Neural cell (in vitro differentiated cells): ENCODE measurements at regions not wholly inside any gene's neighbourhood (a gene's known extent, or its start where the extent isn't known, plus 50 kb on each side); places are given as distances from the start of the nearest gene placed in this dataset.

Experiments used
- EP300 ChIP-seq: fragments of 450-650 bp; conservative IDR thresholded peaks from 2 replicates; pipeline ENCODE4 v1.6.1; 2014; ENCODE audit warnings: antibody characterized with exemption, mild to moderate bottlenecking, moderate library complexity; ENCODE audit not compliant: poor library complexity, severe bottlenecking
- EZH2 ChIP-seq: fragments of 200-600, 300-800 bp; shearing (Covaris generic), sonication (generic); IDR thresholded peaks from 2 replicates; pipeline ENCODE4 v1.6.1; 2014; ENCODE audit warnings: antibody characterized with exemption, low read length, borderline replicate concordance, mild to moderate bottlenecking; ENCODE audit not compliant: insufficient read depth, poor library complexity, severe bottlenecking
- POLR2AphosphoS5 ChIP-seq: IDR thresholded peaks from 2 replicates; pipeline ENCODE4 v1.6.1; 2012
- RAD21 ChIP-seq: fragments of 450-650 bp; conservative IDR thresholded peaks from 2 replicates; pipeline ENCODE4 v1.6.1; 2014; ENCODE audit warnings: antibody characterized with exemption, mild to moderate bottlenecking, moderate library complexity
- TAF1 ChIP-seq: IDR thresholded peaks from 2 replicates; pipeline ENCODE4 v1.6.1; 2012; ENCODE audit warnings: low read depth
- TF ChIP-seq, protein P1 (sequence below): fragments of 450-650 bp; IDR thresholded peaks from 2 replicates; pipeline ENCODE4 v1.5.1; 2014; ENCODE audit warnings: antibody characterized with exemption, mild to moderate bottlenecking, moderate library complexity; ENCODE audit not compliant: poor library complexity, severe bottlenecking
- TF ChIP-seq, protein P2 (sequence below): IDR thresholded peaks from 2 replicates; pipeline ENCODE4 v1.6.1; 2012; ENCODE audit warnings: borderline replicate concordance

DNA sequence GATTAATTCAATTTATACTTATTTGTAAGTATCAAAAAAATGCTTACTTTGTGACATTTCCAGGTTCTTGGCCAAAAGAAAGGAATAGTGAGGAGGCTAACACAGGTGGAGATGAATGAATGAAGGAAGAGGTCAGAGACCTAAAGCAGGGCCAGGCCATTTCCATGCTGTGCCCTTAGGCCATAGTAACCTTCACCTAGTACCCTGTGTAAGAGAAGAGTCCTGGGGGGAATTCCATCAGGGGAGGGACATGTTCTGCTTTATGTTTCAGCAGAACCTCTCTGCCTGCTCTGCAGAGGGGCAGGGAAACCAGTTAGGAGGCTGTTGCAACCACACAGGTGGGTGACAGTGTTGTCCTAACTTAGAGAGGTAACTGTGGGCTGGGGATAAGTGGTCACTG lies 204.2 kb upstream of the CDH20 start:
- TF ChIP-seq, protein P1, sequence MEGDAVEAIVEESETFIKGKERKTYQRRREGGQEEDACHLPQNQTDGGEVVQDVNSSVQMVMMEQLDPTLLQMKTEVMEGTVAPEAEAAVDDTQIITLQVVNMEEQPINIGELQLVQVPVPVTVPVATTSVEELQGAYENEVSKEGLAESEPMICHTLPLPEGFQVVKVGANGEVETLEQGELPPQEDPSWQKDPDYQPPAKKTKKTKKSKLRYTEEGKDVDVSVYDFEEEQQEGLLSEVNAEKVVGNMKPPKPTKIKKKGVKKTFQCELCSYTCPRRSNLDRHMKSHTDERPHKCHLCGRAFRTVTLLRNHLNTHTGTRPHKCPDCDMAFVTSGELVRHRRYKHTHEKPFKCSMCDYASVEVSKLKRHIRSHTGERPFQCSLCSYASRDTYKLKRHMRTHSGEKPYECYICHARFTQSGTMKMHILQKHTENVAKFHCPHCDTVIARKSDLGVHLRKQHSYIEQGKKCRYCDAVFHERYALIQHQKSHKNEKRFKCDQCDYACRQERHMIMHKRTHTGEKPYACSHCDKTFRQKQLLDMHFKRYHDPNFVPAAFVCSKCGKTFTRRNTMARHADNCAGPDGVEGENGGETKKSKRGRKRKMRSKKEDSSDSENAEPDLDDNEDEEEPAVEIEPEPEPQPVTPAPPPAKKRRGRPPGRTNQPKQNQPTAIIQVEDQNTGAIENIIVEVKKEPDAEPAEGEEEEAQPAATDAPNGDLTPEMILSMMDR: no peak
- TF ChIP-seq POLR2AphosphoS5: no peak
- TF ChIP-seq TAF1: no peak
- TF ChIP-seq EP300: no peak
- TF ChIP-seq, protein P2, sequence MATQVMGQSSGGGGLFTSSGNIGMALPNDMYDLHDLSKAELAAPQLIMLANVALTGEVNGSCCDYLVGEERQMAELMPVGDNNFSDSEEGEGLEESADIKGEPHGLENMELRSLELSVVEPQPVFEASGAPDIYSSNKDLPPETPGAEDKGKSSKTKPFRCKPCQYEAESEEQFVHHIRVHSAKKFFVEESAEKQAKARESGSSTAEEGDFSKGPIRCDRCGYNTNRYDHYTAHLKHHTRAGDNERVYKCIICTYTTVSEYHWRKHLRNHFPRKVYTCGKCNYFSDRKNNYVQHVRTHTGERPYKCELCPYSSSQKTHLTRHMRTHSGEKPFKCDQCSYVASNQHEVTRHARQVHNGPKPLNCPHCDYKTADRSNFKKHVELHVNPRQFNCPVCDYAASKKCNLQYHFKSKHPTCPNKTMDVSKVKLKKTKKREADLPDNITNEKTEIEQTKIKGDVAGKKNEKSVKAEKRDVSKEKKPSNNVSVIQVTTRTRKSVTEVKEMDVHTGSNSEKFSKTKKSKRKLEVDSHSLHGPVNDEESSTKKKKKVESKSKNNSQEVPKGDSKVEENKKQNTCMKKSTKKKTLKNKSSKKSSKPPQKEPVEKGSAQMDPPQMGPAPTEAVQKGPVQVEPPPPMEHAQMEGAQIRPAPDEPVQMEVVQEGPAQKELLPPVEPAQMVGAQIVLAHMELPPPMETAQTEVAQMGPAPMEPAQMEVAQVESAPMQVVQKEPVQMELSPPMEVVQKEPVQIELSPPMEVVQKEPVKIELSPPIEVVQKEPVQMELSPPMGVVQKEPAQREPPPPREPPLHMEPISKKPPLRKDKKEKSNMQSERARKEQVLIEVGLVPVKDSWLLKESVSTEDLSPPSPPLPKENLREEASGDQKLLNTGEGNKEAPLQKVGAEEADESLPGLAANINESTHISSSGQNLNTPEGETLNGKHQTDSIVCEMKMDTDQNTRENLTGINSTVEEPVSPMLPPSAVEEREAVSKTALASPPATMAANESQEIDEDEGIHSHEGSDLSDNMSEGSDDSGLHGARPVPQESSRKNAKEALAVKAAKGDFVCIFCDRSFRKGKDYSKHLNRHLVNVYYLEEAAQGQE: no peak
- no peak for TF ChIP-seq RAD21
- TF ChIP-seq EZH2: no peak
